Immature natural killer cell (primary cell): ENCODE measurements at regions not wholly inside any gene's neighbourhood (a gene's known extent, or its start where the extent isn't known, plus 50 kb on each side); places are given as distances from the start of the nearest gene placed in this dataset.

ENCODE experiments used
- DNase-seq, 3 donors: peaks; one replicate each; pipeline ENCODE4 v3.0.0; 2022; ENCODE audit warnings: mixed read lengths in 1 of 3
- H3K27ac Mint-ChIP-seq, 6 donors: one replicate each; pipeline ENCODE4 v1.8.0; 2020; ENCODE audit warnings: mixed read lengths in 6 of 6, mild to moderate bottlenecking in 5 of 6, inconsistent platforms in 4 of 6, moderate library complexity in 3 of 6
- H3K27me3 Mint-ChIP-seq, 3 donors: one replicate each; pipeline ENCODE4 v1.8.0; 2020 to 2021; ENCODE audit warnings: low read depth in 3 of 3, mild to moderate bottlenecking in 3 of 3, mixed read lengths in 3 of 3, moderate library complexity in 3 of 3, inconsistent platforms in 1 of 3
- H3K36me3 Mint-ChIP-seq, 3 donors: one replicate each; pipeline ENCODE4 v1.8.0; 2020; ENCODE audit warnings: mixed read lengths in 3 of 3, inconsistent platforms in 2 of 3, mild to moderate bottlenecking in 2 of 3
- H3K4me1 Mint-ChIP-seq, 2 donors: one replicate each; pipeline ENCODE4 v1.8.0; 2020; ENCODE audit warnings: inconsistent platforms in 2 of 2, mild to moderate bottlenecking in 2 of 2, mixed read lengths in 2 of 2, moderate library complexity in 1 of 2
- H3K4me3 Mint-ChIP-seq, 5 donors: one replicate each; pipeline ENCODE4 v1.8.0; 2020; ENCODE audit warnings: mild to moderate bottlenecking in 5 of 5, mixed read lengths in 5 of 5, inconsistent platforms in 3 of 5, moderate library complexity in 3 of 5
- H3K9me3 Mint-ChIP-seq, 6 donors: one replicate each; pipeline ENCODE4 v1.8.0; 2020; ENCODE audit warnings: mild to moderate bottlenecking in 6 of 6, mixed read lengths in 6 of 6, inconsistent platforms in 4 of 6, moderate library complexity in 3 of 6

DNA sequence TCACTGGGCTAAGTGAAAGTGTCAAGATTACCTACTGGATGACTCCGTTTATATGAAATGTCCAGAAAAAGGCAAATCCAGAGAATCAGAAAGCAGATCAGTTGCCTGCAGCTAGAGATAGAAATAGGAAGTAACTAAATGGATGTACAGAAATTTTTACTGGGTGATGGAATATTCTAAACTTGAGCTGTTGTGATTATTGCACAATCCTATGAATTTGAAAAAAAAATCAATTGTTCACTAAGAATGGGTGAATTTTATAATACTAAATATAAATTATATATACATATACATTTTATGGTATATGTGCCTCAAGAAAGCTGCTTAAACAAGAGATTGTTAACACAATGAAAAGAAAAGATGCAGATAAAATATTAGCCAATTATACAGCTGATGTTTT, 181.1 kb upstream of the C16orf82 start:
- peaks cover 4 to 19% (median 7%) of the 10 kb centered on the region in 3 donors for H3K27me3 Mint-ChIP-seq
- no peak overlapping the region for H3K27ac Mint-ChIP-seq
- DNase-seq: no peak
- no peak overlapping the region for H3K4me3 Mint-ChIP-seq
- no peaks in the 10 kb centered on the region for H3K4me1 Mint-ChIP-seq
- H3K36me3 Mint-ChIP-seq: no peaks in the 10 kb centered on the region
- H3K9me3 Mint-ChIP-seq: peaks cover 0 to 2% (median 0%) of the 10 kb centered on the region in 6 donors

DNA sequence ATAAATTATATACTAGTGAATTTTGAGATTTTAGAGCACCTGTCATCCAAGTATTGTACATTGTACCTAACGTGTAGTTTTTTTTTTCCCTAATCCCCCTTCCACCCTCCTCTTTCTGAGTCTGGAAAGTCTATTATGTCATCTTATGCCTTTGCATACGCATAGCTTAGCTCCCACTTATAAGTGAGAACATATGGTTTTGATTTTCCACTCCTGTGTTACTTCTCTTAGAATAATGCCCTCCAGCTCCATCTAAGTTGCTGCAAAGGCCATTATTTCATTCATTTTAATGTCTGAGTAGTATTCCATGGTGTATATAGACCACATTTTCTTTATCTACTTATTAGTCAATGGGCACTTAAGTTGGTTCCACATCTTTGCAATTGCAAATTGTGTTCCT, 177.0 kb upstream of the C16orf82 start:
- Mint-ChIP-seq H3K4me1 (no peaks in the 10 kb centered on the region), H3K27me3 (peaks cover 0 to 11% (median 2%) of the 10 kb centered on the region in 3 donors)

DNA sequence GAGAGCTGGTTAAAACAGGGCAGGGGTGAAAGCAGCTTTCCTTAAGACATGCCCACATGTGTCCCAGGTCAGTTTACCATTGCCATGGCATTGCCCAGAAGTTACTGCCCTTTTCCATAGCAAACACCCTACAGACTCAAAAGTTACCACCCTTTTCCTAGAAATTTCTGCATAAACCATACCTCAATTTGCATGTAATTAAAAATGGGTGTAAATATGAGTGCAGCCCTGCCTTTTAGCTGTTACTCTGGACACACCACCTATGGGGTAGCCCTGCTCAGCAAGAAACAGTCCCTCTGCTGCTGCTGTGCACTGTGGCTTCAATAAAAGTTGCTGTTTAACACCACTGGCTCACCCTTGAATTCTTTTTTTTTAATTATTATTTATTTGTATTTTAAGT, 168.5 kb upstream of the C16orf82 start:
- H3K9me3 Mint-ChIP-seq: no peaks in the 10 kb centered on the region
- no peak overlapping the region for H3K27ac Mint-ChIP-seq
- H3K4me3 Mint-ChIP-seq: no peak overlapping the region
- H3K4me1 Mint-ChIP-seq: no peaks in the 10 kb centered on the region
- DNase-seq: no peak
- no peaks in the 10 kb centered on the region for H3K36me3 Mint-ChIP-seq
- peaks cover 6 to 10% (median 6%) of the 10 kb centered on the region in 3 donors for H3K27me3 Mint-ChIP-seq

More for the DNA sequence above, 177.0 kb upstream of the C16orf82 start:
- Mint-ChIP-seq H3K9me3 (no peaks in the 10 kb centered on the region), H3K36me3 (no peaks in the 10 kb centered on the region), H3K4me3 (no peak overlapping the region), H3K27ac (no peak overlapping the region)
- no peak for DNase-seq

DNA sequence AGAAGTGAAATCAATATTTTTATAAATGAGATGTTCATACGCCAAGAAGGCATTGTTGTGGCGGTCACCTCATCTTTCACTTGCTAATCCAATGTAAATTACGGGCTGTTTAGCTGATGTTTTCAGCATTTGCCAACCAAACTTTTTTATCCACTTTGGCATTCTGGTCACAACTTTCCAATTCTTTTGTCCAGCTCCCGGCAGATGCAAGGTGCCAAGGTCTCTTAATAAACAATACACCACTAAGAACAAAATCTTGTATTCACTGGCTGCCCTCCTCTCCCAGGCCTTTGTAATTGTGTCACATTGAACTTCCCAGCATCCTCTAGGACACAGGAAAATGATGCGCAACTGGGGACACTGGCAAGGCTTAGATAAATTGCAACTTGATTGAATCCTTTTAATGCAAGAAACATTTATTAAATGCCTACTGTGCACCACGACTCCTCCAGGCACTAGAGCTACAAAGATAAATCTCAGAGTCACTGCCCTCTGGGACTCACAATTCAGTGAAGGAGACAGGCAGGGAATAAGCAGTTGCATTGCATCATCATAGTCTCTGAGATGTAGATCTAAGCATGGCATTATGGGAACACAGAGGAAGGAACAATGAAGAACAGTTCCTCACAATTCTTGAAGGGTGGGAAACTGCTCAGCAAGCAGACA, 165.4 kb upstream of the C16orf82 start:
- peaks cover 5 to 9% (median 9%) of the 10 kb centered on the region in 3 donors for H3K27me3 Mint-ChIP-seq
- no peaks in the 10 kb centered on the region for H3K36me3 Mint-ChIP-seq
- DNase-seq: no peak
- no peaks in the 10 kb centered on the region for H3K4me1 Mint-ChIP-seq
- no peaks in the 10 kb centered on the region for H3K9me3 Mint-ChIP-seq
- no peak overlapping the region for H3K27ac Mint-ChIP-seq
- H3K4me3 Mint-ChIP-seq: no peak overlapping the region

DNA sequence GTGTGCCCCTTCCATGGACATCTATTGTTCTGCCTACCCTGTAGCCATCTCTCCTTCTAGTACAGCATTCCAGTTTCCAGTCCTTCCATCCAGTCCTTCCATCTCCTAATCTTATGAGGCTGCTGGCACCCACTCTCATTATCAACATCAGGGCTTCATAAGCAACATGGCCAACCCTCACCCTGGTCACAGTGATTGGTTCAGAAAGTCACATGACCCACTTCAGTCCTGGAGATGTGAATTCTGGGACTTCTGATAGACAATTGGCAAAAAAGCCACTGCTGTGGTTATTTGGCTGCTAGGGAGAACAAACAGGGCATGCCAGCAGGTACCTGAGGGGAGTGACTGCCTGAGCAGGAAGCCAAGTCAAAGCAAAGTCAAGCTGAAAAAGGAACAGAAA, 164.7 kb upstream of the C16orf82 start:
- H3K4me1 Mint-ChIP-seq: no peaks in the 10 kb centered on the region
- no peak overlapping the region for H3K27ac Mint-ChIP-seq
- H3K27me3 Mint-ChIP-seq: peaks cover 3 to 9% (median 6%) of the 10 kb centered on the region in 3 donors
- no peak for DNase-seq
- no peaks in the 10 kb centered on the region for H3K9me3 Mint-ChIP-seq
- H3K36me3 Mint-ChIP-seq: no peaks in the 10 kb centered on the region
- H3K4me3 Mint-ChIP-seq: no peak overlapping the region

DNA sequence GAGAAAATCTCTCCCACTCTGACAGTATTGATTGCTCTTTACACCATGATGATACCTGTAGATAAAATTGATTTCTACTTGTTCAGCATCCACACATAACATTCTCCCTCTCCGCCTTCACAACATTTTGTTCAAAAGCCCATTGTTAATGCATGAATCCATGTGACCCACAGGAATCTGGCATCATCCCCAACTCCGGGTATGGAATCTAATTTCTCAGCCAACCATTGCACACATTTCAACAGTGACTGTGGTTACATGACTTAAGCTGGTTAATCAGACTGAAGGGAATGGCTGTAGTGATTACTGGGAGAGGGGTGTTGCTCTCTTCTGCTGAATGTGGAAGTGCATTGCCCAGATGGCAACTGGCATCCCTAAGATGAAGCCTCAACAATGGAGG, 161.4 kb upstream of the C16orf82 start:
- peaks cover 0 to 2% (median 0%) of the 10 kb centered on the region in 6 donors for H3K9me3 Mint-ChIP-seq
- no peaks in the 10 kb centered on the region for H3K36me3 Mint-ChIP-seq
- H3K27ac Mint-ChIP-seq: no peak overlapping the region
- H3K27me3 Mint-ChIP-seq: peaks cover 1 to 8% (median 5%) of the 10 kb centered on the region in 3 donors
- no peak overlapping the region for H3K4me3 Mint-ChIP-seq
- H3K4me1 Mint-ChIP-seq: no peaks in the 10 kb centered on the region
- DNase-seq: no peak

DNA sequence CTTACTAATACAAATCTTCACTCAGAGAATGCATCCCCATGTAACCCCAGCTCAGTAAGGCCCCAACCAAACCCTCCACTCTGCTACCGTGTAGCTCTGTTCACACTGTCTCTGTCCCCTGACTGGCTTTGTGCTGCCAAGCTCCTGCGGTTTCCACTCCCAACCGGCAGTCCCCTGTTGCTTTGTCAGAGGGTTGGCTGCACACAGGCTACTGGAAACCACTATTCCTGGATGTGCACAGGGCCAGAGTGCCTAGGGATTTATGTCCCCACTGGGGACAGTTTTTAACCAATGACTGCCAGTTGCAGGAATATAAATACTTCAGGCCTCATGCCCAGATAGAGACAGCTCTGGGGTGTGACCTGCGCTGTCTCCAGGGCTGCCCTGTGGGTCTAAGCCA, 157.1 kb upstream of the C16orf82 start:
- H3K27me3 Mint-ChIP-seq: peaks cover 1 to 5% (median 3%) of the 10 kb centered on the region in 3 donors
- no peaks in the 10 kb centered on the region for H3K4me1 Mint-ChIP-seq
- peaks cover 0 to 2% (median 0%) of the 10 kb centered on the region in 6 donors for H3K9me3 Mint-ChIP-seq
- H3K36me3 Mint-ChIP-seq: no peaks in the 10 kb centered on the region
- no peak overlapping the region for H3K27ac Mint-ChIP-seq
- no peak overlapping the region for H3K4me3 Mint-ChIP-seq
- no peak for DNase-seq

DNA sequence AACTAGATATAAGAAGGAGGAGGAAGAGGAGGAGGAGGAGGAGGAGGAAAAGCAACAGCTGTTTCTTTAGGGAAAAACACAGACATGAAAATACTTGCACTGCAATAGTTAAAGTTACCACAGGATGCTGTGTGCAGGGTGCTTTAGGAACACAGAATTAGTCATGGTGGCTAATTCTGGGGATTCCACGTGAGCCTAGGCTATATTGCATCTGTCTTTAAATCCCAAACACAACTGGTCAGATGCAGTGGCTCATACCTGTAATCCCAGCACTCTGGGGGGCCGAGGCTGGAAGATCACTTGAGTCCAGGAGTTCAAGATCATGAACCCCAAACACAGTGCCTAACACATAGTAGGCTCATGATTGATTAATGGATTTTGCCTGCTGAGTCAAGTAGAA, 155.3 kb upstream of the C16orf82 start:
- H3K4me1 Mint-ChIP-seq: no peaks in the 10 kb centered on the region
- no peak for DNase-seq
- H3K36me3 Mint-ChIP-seq: no peaks in the 10 kb centered on the region
- peaks cover 0 to 2% (median 0%) of the 10 kb centered on the region in 6 donors for H3K9me3 Mint-ChIP-seq
- no peak overlapping the region for H3K4me3 Mint-ChIP-seq
- H3K27me3 Mint-ChIP-seq: peaks cover 1 to 4% (median 2%) of the 10 kb centered on the region in 3 donors
- H3K27ac Mint-ChIP-seq: no peak overlapping the region

DNA sequence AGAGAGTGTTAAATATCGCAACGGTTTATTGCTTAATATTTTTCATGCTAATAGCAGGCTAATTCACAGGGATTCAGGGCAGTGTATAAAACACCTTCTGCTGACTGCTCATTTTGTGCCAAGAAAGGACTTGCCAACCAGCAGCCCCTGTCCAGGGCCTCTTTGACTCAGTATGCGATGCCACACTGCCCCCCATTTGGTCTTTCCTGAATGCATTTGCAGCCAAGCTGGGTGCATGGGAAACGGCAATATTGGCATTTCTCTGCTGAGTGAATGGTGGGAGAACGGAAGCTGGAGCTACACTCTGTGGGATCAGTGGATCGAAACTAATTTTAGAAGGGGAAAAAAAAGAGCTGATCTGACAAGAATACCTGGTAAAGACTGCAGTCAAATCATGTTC, 152.9 kb upstream of the C16orf82 start:
- H3K27ac Mint-ChIP-seq: no peak overlapping the region
- peaks cover 0 to 1% (median 1%) of the 10 kb centered on the region in 3 donors for H3K27me3 Mint-ChIP-seq
- H3K4me1 Mint-ChIP-seq: no peaks in the 10 kb centered on the region
- no peak for DNase-seq
- no peak overlapping the region for H3K4me3 Mint-ChIP-seq
- no peaks in the 10 kb centered on the region for H3K36me3 Mint-ChIP-seq
- no peaks in the 10 kb centered on the region for H3K9me3 Mint-ChIP-seq

DNA sequence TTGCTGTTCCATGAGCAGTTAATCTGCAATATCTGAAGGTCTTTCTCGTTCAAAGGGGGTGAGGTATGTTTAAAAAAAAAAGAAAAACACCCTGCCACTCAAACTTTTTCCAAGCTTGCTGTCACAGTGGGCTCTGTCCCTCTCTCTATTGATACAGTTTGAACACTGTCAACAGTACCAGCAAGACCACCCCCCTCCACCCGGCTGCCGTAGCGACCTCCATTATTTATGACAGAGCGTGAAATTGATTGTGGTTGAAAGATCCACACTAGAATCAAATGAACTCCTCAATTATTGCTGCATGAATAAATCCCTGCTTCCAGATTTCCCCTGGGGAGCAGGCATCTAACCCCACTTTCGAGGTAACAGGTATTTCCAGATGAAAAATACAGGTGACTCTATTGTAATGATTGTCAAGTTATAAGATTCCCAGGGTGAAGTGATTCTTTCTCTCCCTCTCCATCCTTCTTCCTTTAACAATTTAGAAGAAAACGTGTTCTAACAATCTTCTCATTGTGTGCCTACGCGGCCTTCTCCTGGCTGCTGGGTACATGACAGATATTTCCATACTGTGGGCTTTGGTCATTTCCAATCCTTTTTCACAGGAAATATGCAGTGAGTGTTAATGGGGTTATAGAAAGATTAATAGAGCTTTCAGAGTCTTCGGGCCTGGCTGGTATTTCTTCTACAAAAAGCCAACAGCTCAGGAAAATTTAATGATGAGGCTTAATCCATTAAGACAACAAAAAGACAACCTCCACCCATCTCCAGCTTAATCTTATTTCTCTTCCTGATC, 135.7 kb upstream of the C16orf82 start:
- Mint-ChIP-seq H3K27ac (no peak overlapping the region), H3K27me3 (peaks cover 0 to 4% (median 2%) of the 10 kb centered on the region in 3 donors), H3K4me1 (no peaks in the 10 kb centered on the region), H3K36me3 (no peaks in the 10 kb centered on the region), H3K4me3 (no peak overlapping the region), H3K9me3 (no peaks in the 10 kb centered on the region)
- DNase-seq: no peak

DNA sequence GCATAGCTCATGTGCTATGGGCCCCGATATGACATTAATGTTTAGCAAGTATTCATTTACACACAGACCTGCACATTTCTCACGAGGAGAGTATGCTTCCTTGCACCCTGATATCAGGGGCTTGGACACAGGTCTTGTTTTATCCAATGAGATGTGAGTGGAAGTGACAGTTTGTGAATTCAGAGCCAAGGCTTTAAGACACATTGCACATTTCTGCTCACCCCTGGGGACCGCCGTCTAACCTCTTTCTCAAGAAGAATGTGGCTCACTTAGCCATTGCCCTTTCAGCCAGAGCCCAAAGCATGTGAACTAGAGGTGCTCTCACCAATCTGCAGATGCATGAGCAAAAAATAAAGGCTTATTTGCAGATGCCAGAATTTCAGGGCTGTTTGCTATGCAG, 116.1 kb upstream of the C16orf82 start:
- Mint-ChIP-seq H3K27me3 (peaks cover 2 to 6% (median 5%) of the 10 kb centered on the region in 3 donors), H3K36me3 (no peaks in the 10 kb centered on the region), H3K9me3 (no peaks in the 10 kb centered on the region), H3K27ac (no peak overlapping the region), H3K4me1 (no peaks in the 10 kb centered on the region), H3K4me3 (no peak overlapping the region)
- DNase-seq: no peak

DNA sequence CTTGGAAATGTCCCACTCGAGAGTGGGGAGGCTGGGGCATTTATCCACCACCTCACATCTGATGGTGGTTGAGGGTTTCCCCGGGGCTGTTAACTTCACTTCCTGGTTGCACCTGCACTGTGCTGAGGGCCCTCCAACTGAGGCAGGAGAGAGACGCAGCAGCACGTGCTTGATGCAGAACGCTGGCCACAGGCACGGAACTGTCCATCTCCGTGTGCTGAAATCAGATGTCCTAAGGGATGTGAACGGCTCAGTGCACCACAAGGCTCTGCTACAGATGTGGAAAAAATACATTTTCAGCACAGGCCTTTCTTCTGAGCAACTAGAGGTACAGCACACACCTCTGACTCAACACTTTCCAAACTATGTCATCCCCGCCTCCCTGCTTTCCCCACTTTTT, 114.8 kb upstream of the C16orf82 start:
- no peaks in the 10 kb centered on the region for H3K36me3 Mint-ChIP-seq
- DNase-seq: no peak
- peaks cover 2 to 6% (median 5%) of the 10 kb centered on the region in 3 donors for H3K27me3 Mint-ChIP-seq
- H3K9me3 Mint-ChIP-seq: no peaks in the 10 kb centered on the region
- H3K27ac Mint-ChIP-seq: no peak overlapping the region
- H3K4me1 Mint-ChIP-seq: no peaks in the 10 kb centered on the region
- no peak overlapping the region for H3K4me3 Mint-ChIP-seq

DNA sequence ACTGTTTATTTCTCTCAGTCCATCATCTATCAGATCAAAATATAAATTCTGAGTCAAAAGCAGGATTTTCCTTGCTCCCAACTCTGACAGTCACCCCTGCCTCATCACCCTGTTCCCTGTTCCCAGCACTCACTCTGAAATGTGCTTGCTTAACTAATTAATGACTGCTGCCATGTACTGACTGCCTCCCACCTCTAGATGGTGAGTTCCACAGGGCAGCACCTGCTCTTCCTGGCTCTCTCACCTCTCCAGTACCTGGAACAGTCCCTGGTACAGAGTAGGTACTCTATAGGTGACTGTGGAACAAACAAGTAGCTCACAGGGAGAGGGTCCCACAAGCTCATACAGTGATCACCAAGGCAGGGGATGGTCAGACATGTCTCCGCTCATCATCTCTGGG, 114.3 kb upstream of the C16orf82 start:
- Mint-ChIP-seq H3K4me3 (no peak overlapping the region), H3K36me3 (no peaks in the 10 kb centered on the region), H3K27ac (no peak overlapping the region), H3K4me1 (no peaks in the 10 kb centered on the region), H3K27me3 (peaks cover 2 to 6% (median 5%) of the 10 kb centered on the region in 3 donors), H3K9me3 (no peaks in the 10 kb centered on the region)
- DNase-seq: no peak

DNA sequence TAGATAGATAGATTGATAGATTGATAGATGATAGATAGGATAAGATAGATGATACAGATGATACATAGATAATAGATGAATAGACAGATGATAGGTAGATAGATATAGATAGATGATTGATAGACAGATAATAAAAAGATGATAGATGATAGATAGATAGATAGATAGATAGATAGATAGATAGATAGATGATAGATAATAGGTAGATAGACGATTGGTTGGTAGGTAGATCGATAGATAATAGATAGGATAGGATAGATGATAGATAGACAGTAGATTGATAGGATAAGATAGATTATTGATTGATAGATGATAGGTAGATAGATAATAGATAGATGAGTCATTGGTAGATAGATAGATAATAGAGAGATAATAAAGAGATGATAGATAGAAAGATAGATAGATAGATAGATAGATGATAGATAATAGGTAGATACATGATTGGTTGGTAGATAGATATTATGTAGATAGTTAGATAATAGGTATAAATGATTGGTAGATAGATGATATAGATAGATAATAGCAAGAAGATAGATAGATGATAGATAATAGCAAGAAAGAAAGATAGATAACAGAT, 109.4 kb upstream of the C16orf82 start:
- Mint-ChIP-seq H3K27me3 (peaks cover 2 to 11% (median 8%) of the 10 kb centered on the region in 3 donors), H3K4me1 (peaks cover 0 to 9% of the 10 kb centered on the region in 2 donors), H3K27ac (no peak overlapping the region), H3K4me3 (no peak overlapping the region), H3K9me3 (no peaks in the 10 kb centered on the region), H3K36me3 (no peaks in the 10 kb centered on the region)
- DNase-seq: no peak
